Epithelial cell of prostate (primary cell): ENCODE measurements at regions not wholly inside any gene's neighbourhood (a gene's known extent, or its start where the extent isn't known, plus 50 kb on each side); places are given as distances from the start of the nearest gene placed in this dataset.

Source experiments
- DNase-seq: peaks from one replicate; pipeline ENCODE4 v3.0.0-alpha.2; 2011; ENCODE audit warnings: low read depth, low spot score
- H3K27ac ChIP-seq: fragments of 450-650 bp; 2 replicates; pipeline ENCODE4 v1.5.1; 2017; ENCODE audit warnings: mild to moderate bottlenecking

DNA sequence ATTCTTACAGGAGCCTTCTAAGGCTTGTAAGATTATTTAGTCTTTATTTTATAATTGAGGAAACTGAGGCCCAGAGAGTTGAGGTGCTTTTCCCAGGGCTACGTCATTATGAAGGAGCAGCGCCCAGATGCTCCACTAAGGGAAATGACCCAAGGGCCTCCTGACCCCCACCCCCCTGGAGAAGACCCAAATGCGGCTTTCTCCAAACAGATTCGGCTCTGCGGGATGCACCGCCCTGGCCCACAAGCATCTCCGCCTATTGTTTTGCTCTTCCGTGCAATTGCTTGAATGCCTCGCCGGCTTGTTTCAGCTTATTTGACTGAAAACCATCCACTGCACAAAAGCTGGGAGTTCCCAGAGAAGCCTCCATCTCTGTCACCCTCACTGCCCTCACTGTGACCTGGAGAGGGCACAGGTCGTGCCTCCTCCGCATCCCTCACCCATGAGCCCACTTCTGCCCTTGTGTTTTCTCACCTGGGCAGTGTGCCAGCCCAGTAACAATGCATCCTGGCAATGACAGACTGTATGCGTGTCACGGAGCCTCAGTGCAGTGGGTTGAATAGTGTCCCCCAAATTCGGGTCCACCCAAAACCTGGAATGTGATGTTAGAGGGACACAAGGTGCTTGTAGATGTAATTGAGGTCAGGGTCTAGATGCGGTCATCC lies 790.2 kb downstream of the TBC1D22A start:
- no peak overlapping the region for H3K27ac ChIP-seq
- no peak for DNase-seq

DNA sequence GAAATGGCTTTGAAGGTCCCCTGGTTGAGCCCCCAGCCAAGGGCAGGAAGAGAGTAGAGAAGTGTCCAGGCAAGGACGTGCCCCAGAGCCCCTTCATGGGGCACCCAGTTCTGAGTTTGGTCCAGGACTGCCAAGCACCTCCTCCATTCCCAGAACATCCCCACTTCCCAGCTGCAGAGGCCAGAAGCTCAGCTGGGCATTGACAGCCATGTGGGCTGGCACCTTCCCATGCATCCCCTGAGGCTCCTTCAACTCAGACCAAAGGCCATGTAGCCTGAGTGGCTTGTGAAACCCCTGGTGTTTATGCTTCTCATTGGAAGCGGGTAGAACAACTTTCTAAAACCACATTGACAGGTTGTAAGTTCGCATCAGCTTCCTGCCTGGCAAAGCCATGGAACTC lies 789.6 kb downstream of the TBC1D22A start:
- DNase-seq: no peak
- no peak overlapping the region for H3K27ac ChIP-seq

GRCh38 chr22:47551431-47551775 lies 789.0 kb downstream of the TBC1D22A start:
- DNase-seq: no peak
- no peak overlapping the region for H3K27ac ChIP-seq

DNA sequence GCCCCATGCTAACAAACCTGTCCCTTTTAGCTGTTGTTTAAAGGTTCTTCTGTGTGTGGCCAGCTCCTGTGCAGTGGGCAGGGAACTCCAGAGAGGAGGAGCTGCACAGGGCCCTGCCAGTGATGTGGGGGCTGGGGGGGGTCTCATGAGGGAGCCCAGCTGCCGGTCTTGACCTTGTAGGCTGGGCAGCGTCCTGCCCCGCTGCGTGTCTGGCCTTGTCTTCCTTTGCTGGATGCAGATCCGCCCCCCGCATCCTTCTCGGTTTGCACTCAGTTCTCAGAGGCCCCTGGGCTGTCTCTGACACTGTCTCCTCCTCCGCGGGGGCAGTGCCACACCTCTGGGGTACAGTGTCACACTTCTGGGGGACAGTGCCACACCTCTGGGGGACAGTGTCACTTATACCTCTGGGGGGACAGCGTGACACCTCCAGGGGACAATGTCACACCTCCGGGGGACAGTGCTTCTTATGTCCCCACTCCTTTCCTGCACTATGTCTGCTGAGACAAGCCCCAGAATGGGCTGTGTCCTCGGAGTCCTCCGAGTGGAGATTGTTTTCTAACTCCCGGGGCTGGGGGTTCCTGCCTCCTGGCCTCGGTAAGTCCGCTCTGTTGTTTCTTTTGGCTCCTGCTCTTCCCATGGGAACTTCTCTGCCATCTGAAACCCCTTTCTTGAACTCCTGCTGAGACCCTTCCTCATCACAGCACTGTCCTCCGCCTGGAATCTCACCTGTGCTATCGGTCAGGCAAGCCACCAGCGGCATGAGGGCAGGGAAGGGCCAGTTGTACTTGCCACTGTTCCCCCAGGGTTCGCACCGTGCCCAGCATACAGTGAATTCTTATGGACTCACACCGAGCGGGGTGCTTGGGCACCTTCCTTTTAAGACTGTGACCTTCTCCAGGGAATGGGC lies 788.3 kb downstream of the TBC1D22A start:
- DNase-seq: no peak
- H3K27ac ChIP-seq: no peak overlapping the region

- H3K27ac ChIP-seq: no peak overlapping the region
- DNase-seq: no peak
Measured at GRCh38 chr22:47549741-47550340, 787.4 kb downstream of the TBC1D22A start.

DNA sequence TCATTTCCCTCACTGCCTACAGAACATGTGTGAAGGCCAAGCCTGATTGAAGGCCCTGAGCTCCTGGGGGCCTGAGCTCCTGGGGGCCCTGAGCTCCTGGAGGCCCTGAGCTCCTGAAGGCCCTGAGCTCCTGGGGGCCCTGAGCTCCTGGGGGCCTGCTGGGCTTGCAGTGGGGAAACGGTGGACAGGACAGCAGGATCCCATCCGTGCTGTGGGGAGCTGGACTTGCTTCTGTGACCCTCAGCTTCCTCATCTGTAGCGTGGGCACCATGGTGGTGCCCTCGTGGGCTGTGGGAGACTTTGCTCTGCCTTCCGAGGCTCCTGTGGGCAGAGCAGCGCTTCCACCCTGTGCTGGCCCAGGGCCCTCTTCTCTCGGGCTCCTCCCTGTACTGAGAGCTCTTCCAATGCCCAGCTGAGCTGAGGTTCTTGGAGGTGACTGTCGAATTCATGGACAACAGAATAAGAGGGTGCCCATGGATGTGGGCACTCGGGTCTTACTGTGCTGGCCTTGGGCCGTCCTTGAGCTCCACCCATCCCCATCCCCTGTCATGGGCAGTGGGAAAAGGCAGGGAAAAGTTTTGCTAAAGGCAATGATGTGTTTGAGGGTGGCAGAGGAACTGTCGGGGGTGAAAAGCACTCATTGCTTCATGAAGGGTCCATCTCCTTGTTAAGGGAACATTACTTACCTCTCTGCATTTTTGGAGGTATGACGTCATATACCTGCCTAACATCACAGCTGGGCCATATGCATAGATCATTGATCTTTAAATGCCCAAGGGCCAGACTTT lies 786.7 kb downstream of the TBC1D22A start:
- H3K27ac ChIP-seq: no peak overlapping the region

GRCh38 chr22:47547881-47548650 lies 785.6 kb downstream of the TBC1D22A start:
- DNase-seq: no peak
- H3K27ac ChIP-seq: no peak overlapping the region

More for the DNA sequence above, 786.7 kb downstream of the TBC1D22A start:
- DNase-seq: no peak

- H3K27ac ChIP-seq: no peak overlapping the region
- DNase-seq: no peak
Measured at GRCh38 chr22:47547239-47547661, 784.8 kb downstream of the TBC1D22A start.

DNA sequence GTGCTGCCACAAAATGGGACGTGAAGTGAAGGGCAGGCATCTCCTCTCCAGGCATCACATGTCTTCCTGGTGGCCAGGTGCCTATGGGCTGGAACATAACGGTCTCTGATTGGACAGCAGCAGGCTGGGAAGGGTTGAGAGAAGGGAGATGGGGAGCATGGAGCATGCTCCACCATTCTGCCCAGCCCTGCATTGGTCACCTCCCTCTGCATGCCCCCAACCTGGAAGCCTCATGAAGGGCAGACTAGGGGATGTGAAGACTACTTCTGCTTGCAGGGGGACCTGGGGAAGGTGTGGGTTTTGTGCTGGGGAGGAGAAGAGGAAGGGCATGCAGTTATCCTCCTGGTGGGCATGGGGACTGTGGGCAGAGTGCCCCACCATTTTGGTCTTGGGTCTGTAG lies 782.2 kb downstream of the TBC1D22A start:
- DNase-seq: no peak
- no peak overlapping the region for H3K27ac ChIP-seq

DNA sequence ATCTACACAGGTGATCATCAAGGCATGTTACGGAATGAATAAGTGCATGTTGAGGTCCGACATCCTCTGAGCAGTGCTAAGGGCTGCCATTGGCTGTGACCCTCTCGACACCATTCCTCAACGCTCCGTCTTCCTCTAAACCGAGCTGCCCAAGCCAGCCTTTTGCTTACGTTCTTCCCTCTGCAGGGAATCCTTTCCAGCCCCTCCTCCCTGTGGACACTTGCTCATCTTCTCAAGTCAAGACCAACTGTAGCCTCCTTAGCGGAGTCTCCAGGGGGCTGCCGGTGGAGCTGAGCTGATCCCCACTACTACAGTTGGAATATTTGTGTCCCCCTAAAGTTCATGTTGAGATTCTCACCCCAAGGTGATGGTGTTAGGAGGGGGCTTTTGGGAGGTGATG lies 781.0 kb downstream of the TBC1D22A start:
- no peak for DNase-seq
- no peak overlapping the region for H3K27ac ChIP-seq

GRCh38 chr22:47540011-47540410 lies 777.6 kb downstream of the TBC1D22A start:
- no peak overlapping the region for H3K27ac ChIP-seq
- DNase-seq: no peak

GRCh38 chr22:47539374-47539773 lies 776.9 kb downstream of the TBC1D22A start:
- no peak overlapping the region for H3K27ac ChIP-seq
- DNase-seq: no peak

DNA sequence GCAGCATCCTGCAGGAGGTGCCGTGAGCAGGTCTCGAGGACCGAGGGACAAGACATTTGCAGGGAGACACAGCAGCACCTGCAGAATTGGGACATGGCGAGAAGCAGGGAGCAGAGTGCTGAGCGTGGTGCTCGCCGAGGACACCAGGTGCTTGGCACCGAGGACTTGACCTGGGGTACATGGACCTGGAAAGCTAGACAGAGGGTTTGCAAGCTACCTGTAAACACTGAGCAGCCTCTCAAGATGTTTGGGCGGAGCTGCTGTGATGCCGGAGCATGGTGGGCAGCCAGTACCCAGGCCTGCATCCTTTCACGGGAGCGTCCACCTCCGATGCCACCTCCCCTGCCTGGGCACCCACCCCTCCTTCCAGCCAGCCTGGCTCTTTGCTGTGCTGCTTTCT lies 773.2 kb downstream of the TBC1D22A start:
- no peak overlapping the region for H3K27ac ChIP-seq
- no peak for DNase-seq

DNA sequence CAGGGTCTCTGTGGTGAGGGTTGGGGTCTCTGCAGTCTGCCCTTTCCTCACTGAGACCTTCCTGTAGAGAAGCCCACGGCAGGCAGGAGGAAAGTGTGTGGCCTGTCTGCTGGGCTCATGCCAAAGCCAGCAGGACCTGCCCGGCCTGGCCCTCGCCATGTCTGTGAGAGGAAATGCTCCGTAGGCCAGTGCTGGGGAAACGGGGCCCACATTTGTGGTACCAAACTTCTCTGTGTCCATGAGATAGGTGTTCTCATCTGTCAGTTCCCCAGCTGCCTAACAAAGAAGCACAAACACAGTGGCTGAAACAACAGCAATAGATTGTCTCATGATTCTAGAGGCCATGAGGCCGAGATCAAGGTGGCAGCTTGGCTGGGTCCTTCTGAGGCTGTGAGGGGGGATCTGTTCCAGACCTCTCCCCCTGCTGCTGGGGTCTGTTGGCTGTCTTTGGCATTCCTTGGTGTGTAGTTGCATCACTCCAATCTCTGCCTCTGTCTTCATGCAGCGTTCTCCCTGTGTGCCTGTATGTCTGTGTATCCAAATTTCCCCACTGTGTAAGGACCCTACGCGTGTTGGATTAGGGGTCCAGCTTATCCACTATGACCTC lies 772.5 kb downstream of the TBC1D22A start:
- no peak for DNase-seq

GRCh38 chr22:47533961-47534803 lies 771.7 kb downstream of the TBC1D22A start:
- DNase-seq: no peak
- no peak overlapping the region for H3K27ac ChIP-seq

More for the DNA sequence above, 772.5 kb downstream of the TBC1D22A start:
- H3K27ac ChIP-seq: no peak overlapping the region

GRCh38 chr22:47517062-47517461 lies 754.6 kb downstream of the TBC1D22A start:
- no peak overlapping the region for H3K27ac ChIP-seq

DNA sequence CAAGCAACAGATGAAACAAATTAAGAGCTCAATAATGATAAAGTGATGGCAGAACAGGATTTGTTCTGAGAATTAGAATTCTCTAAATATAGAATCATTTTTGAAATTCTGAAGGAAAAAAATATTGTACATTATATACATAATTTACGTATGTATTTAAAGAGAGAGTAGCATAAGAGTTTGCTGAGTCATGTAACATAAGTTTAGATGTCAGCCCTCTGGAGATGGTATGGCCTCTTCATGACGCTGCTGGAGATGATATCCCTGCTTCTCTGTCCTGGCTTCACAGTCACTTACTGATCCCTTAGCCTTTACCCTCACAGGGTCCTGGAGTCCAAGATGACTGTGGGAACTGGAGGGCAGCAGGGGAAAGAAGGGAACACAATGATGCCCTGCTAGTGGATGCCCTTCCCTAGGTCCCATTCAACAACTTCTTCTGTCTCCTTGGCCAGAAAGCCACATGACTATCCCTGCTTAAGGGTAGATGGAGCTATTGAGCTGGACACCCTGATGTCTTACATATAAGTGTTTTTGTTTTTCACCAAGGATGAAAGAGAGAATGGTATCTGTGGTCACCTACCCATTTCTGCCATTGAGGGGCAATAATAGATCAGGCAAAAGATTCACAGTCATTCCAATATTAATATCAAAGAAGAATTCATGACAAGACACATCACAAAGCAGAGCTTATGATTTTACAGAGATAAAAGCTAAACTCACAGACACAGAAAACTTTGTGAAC lies 753.1 kb downstream of the TBC1D22A start:
- DNase-seq: no peak

More at GRCh38 chr22:47517062-47517461, 754.6 kb downstream of the TBC1D22A start:
- no peak for DNase-seq

GRCh38 chr22:47512617-47513016 lies 750.2 kb downstream of the TBC1D22A start:
- DNase-seq: no peak
- H3K27ac ChIP-seq: no peak overlapping the region

More for the DNA sequence above, 753.1 kb downstream of the TBC1D22A start:
- H3K27ac ChIP-seq: no peak overlapping the region
